Endothelial cell of umbilical vein (primary cell): ENCODE measurements at regions not wholly inside any gene's neighbourhood (a gene's known extent, or its start where the extent isn't known, plus 50 kb on each side); places are given as distances from the start of the nearest gene placed in this dataset.

Experiments
- BruUV-seq: library from RNA; stranded (reverse); fragments of 400-500 nt; replicated peaks from 2 replicates; lab custom pipeline; 2021; lab: Mats Ljungman, UMichigan
- CTCF ChIA-PET: fragments of 300-600, 350-600 bp; sonication (Branson Sonifier 250); formaldehyde crosslinking; loops from one replicate; lab custom pipeline; 2021; ENCODE audit warnings: antibody characterized with exemption, inconsistent platforms; lab: Charles Lee
- POLR2A ChIA-PET: fragments of 300-600, 350-600 bp; sonication (Branson Sonifier 250); formaldehyde crosslinking; loops from one replicate; lab custom pipeline; 2021; ENCODE audit warnings: antibody characterized with exemption, inconsistent platforms; lab: Charles Lee
- DNase-seq: peaks from one replicate; pipeline ENCODE4 v3.0.0-alpha.2; 2011; ENCODE audit warnings: low read depth, low spot score
- FAIRE-seq: peaks from 2 replicates; lab custom pipeline; 2011; peaks lifted over from hg19 to GRCh38; lab: Jason Lieb, UNC
- H2AFZ ChIP-seq: 2 replicates; pipeline ENCODE4 v1.6.0; 2012; ENCODE audit warnings: low read depth, low read length, control low read depth, inconsistent platforms
- H3K27ac ChIP-seq: 2 replicates; pipeline ENCODE4 v1.5.1; 2011; ENCODE audit warnings: low read depth, mild to moderate bottlenecking, control low read depth, low read length, moderate library complexity; ENCODE audit not compliant: insufficient read depth
- H3K27me3 ChIP-seq, 2 experiments: 2 replicates each; pipeline versions ENCODE4 v1.6.0 to v1.6.1; 2011; ENCODE audit warnings: low read length in 2 of 2, mixed read lengths in 1 of 2; ENCODE audit not compliant: control insufficient read depth in 2 of 2, insufficient read depth in 2 of 2
- H3K36me3 ChIP-seq, 2 experiments: 2 replicates in 1 of 2; 3 replicates in 1 of 2; pipeline ENCODE4 v1.5.1; 2011; ENCODE audit warnings: low read length in 2 of 2, mild to moderate bottlenecking in 1 of 2, moderate library complexity in 1 of 2; ENCODE audit not compliant: control insufficient read depth in 2 of 2, insufficient read depth in 2 of 2; ENCODE audit errors: extremely low read depth in 1 of 2
- H3K4me1 ChIP-seq: 3 replicates; pipeline ENCODE4 v1.5.1; 2011; ENCODE audit warnings: mild to moderate bottlenecking, low read length; ENCODE audit not compliant: control insufficient read depth, insufficient read depth; ENCODE audit errors: extremely low read depth
- H3K4me2 ChIP-seq: 2 replicates; pipeline ENCODE4 v1.6.1; 2011; ENCODE audit warnings: low read length, control low read depth, mixed read lengths; ENCODE audit not compliant: insufficient read depth
- H3K4me3 ChIP-seq, 3 experiments: fragments of 200-600 bp in 1 of 3; sonication (generic), shearing (Covaris generic) in 1 of 3; replicated peaks in 1 of 3; 2 replicates each; pipeline ENCODE4 v1.5.1; 2011 to 2016; ENCODE audit warnings: control low read depth in 3 of 3, low read length in 3 of 3, mild to moderate bottlenecking in 2 of 3, inconsistent platforms in 1 of 3, low read depth in 1 of 3, moderate library complexity in 1 of 3; ENCODE audit not compliant: insufficient read depth in 1 of 3
- H3K79me2 ChIP-seq: 2 replicates; pipeline ENCODE4 v1.6.0; 2012; ENCODE audit warnings: low read length, inconsistent platforms; ENCODE audit not compliant: control insufficient read depth, insufficient read depth
- H3K9ac ChIP-seq: replicated peaks from 2 replicates; pipeline ENCODE3; 2011; ENCODE audit warnings: low read length, control low read depth; ENCODE audit not compliant: insufficient read depth; ENCODE audit errors: extremely low read depth
- H3K9me1 ChIP-seq: replicated peaks from 3 replicates; pipeline ENCODE4 v1.6.0; 2011; ENCODE audit warnings: mild to moderate bottlenecking, low read length; ENCODE audit not compliant: control insufficient read depth, insufficient read depth; ENCODE audit errors: extremely low read depth
- H3K9me3 ChIP-seq: replicated peaks from 2 replicates; pipeline ENCODE4 v1.5.1; 2012; ENCODE audit warnings: low read length, inconsistent platforms; ENCODE audit not compliant: control insufficient read depth, insufficient read depth
- H4K20me1 ChIP-seq: replicated peaks from 2 replicates; pipeline ENCODE3; 2011; ENCODE audit warnings: mild to moderate bottlenecking, low read length; ENCODE audit not compliant: control insufficient read depth, insufficient read depth; ENCODE audit errors: extremely low read depth
- EZH2 ChIP-seq: IDR thresholded peaks from 2 replicates; pipeline ENCODE4 v1.6.1; 2012; ENCODE audit warnings: borderline replicate concordance, low read depth, mild to moderate bottlenecking, moderate library complexity, low read length, inconsistent platforms; ENCODE audit not compliant: severe bottlenecking
- FOS ChIP-seq: IDR thresholded peaks from 2 replicates; pipeline ENCODE4 v1.6.1; 2011; ENCODE audit warnings: mild to moderate bottlenecking, low read length, moderate library complexity, borderline replicate concordance; ENCODE audit not compliant: insufficient read depth
- GATA2 ChIP-seq: IDR thresholded peaks from 2 replicates; pipeline ENCODE4 v1.7.0; 2011; ENCODE audit warnings: low read depth, mild to moderate bottlenecking, moderate library complexity, mixed read lengths, low read length; ENCODE audit not compliant: insufficient read length, insufficient read depth
- JUN ChIP-seq: IDR thresholded peaks from 2 replicates; pipeline ENCODE4 v1.6.1; 2011; ENCODE audit warnings: borderline replicate concordance, low read depth; ENCODE audit not compliant: insufficient read length, insufficient read depth
- MYC ChIP-seq: IDR thresholded peaks from one replicate; pipeline ENCODE4 v1.6.1; 2011; ENCODE audit warnings: mild to moderate bottlenecking, low read depth, low read length
- POLR2A ChIP-seq: IDR thresholded peaks from 2 replicates; pipeline ENCODE4 v1.6.1; 2012; ENCODE audit warnings: low read depth, mild to moderate bottlenecking, control low read depth, low read length
- POLR2AphosphoS5 ChIP-seq: IDR thresholded peaks from 2 replicates; pipeline ENCODE4 v1.6.1; 2012; ENCODE audit warnings: low read depth, mild to moderate bottlenecking, control low read depth, low read length, moderate library complexity; ENCODE audit not compliant: insufficient read depth
- dilution Hi-C: fragments of 300-500 bp; cut with MboI; formaldehyde crosslinking; loops from one replicate; pipeline ENCODE4 v1.15.0; 2019; ENCODE audit warnings: low sequenced_read_pairs; ENCODE audit not compliant: extremely low pct_ligation_motif_present
- intact Hi-C: fragments of 100-400 bp; cut with micrococcal nuclease; formaldehyde crosslinking; loops from one replicate; pipeline ENCODE4 v1.10.0; 2022
- TF ChIP-seq, protein P1 (sequence below): IDR thresholded peaks from 2 replicates; pipeline ENCODE4 v1.6.1; 2011; ENCODE audit not compliant: insufficient read depth, insufficient read length
- TF ChIP-seq, protein P2 (sequence below), 2 donors: IDR thresholded peaks; 1 replicate in 1 of 2; 2 replicates in 1 of 2; pipeline ENCODE4 v1.5.1; 2011; ENCODE audit warnings: low read length in 2 of 2, mild to moderate bottlenecking in 2 of 2, moderate library complexity in 2 of 2, control low read depth in 1 of 2, inconsistent platforms in 1 of 2, low read depth in 1 of 2; ENCODE audit not compliant: insufficient read depth in 1 of 2; ENCODE audit errors: extremely low read depth in 1 of 2

DNA sequence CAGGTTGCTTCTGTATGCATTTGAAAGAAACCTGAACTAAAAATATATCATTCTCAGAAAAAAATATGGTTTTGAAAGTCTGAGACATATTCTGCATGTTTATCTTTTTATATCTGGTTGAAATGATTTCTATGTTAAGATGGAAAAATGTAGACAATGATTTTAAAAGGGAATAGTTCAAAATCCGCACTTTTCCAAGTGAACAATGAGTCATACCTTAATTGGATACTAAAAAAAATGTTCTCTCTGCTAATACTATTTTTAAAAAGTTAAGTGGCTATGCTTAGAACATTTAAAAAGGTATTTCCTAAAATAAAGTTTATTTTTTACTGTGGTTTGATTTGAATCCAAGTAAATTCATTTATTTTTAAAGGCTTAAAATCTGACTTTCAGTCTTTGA, 801.4 kb downstream of the SLITRK6 start:
- no TSS peak for BruUV-seq
- Histone ChIP-seq H3K79me2 (no peaks in the 10 kb centered on the region), H3K4me3 (no peak overlapping the region), H3K27ac (no peak overlapping the region), H3K27me3 (no peaks in the 10 kb centered on the region), H2AFZ (no peak overlapping the region), H3K36me3 (no peaks in the 10 kb centered on the region), H3K4me2 (no peak overlapping the region), H3K9me3 (no peaks in the 10 kb centered on the region), H4K20me1 (no peaks in the 10 kb centered on the region), H3K9ac (no peak overlapping the region), H3K4me1 (no peaks in the 10 kb centered on the region), H3K9me1 (no peaks in the 10 kb centered on the region)
- ChIA-PET POLR2A (no interaction called here), CTCF (no interaction called here)
- DNase-seq (no peak), FAIRE-seq (no peak)
- intact Hi-C loops (no loop called here), dilution Hi-C loops (no loop called here)
- TF ChIP-seq JUN (no peak), MYC (no peak), POLR2AphosphoS5 (no peak), FOS (no peak), POLR2A (no peak), EZH2 (no peak), GATA2 (no peak)
- TF ChIP-seq, protein P1, sequence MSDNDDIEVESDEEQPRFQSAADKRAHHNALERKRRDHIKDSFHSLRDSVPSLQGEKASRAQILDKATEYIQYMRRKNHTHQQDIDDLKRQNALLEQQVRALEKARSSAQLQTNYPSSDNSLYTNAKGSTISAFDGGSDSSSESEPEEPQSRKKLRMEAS: no peak
- TF ChIP-seq, protein P2, sequence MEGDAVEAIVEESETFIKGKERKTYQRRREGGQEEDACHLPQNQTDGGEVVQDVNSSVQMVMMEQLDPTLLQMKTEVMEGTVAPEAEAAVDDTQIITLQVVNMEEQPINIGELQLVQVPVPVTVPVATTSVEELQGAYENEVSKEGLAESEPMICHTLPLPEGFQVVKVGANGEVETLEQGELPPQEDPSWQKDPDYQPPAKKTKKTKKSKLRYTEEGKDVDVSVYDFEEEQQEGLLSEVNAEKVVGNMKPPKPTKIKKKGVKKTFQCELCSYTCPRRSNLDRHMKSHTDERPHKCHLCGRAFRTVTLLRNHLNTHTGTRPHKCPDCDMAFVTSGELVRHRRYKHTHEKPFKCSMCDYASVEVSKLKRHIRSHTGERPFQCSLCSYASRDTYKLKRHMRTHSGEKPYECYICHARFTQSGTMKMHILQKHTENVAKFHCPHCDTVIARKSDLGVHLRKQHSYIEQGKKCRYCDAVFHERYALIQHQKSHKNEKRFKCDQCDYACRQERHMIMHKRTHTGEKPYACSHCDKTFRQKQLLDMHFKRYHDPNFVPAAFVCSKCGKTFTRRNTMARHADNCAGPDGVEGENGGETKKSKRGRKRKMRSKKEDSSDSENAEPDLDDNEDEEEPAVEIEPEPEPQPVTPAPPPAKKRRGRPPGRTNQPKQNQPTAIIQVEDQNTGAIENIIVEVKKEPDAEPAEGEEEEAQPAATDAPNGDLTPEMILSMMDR (IDR thresholded peaks at IDR 0.05; ENCODE audit: extremely low read depth in 1 of 2, insufficient read depth in 1 of 2, low read depth in 1 of 2, low read length in 2 of 2): no peak
